Activated B cell treated with CpG ODN at 0.5 μM for 24 hours (primary cell): ENCODE measurements at regions not wholly inside any gene's neighbourhood (a gene's known extent, or its start where the extent isn't known, plus 50 kb on each side); places are given as distances from the start of the nearest gene placed in this dataset.

Source experiments
- ATAC-seq: fragments of 200-7000 bp; cut with Tn5 transposase; one replicate; pipeline ENCODE4 v1.10.0; 2021; ENCODE audit warnings: low read depth, mild to moderate bottlenecking, moderate library complexity
- CTCF ChIA-PET: fragments of 350-600 bp; sonication (Branson Sonifier 250); formaldehyde crosslinking; loops from one replicate; lab custom pipeline; 2021; ENCODE audit warnings: antibody characterized with exemption; lab: Charles Lee
- POLR2A ChIA-PET: fragments of 350-600 bp; sonication (Branson Sonifier 250); formaldehyde crosslinking; loops from one replicate; lab custom pipeline; 2021; ENCODE audit warnings: antibody characterized with exemption; lab: Charles Lee
- DNase-seq: peaks from one replicate; pipeline ENCODE4 v3.0.0; 2022
- H3K27ac Mint-ChIP-seq: one replicate; pipeline ENCODE4 v1.8.0; 2020; ENCODE audit warnings: mixed read lengths
- H3K27me3 Mint-ChIP-seq: one replicate; pipeline ENCODE4 v1.8.0; 2021; ENCODE audit warnings: mixed read lengths
- H3K36me3 Mint-ChIP-seq: one replicate; pipeline ENCODE4 v1.8.0; 2021; ENCODE audit warnings: low read depth, mixed read lengths
- H3K4me1 Mint-ChIP-seq: one replicate; pipeline ENCODE4 v1.8.0; 2021; ENCODE audit warnings: mixed read lengths
- H3K4me3 Mint-ChIP-seq: one replicate; pipeline ENCODE4 v1.8.0; 2020; ENCODE audit warnings: mild to moderate bottlenecking, mixed read lengths
- H3K9me3 Mint-ChIP-seq: one replicate; pipeline ENCODE4 v1.8.0; 2020; ENCODE audit warnings: mixed read lengths
- intact Hi-C: fragments of 100-400 bp; cut with micrococcal nuclease; formaldehyde crosslinking; loops from one replicate; pipeline ENCODE4 v1.15.1; 2024
- TF ChIP-seq, protein P1 (sequence below): fragments of 200-600 bp; IDR thresholded peaks from one replicate; pipeline ENCODE4 v1.8.0; 2022; ENCODE audit warnings: antibody characterized with exemption, mild to moderate bottlenecking

DNA sequence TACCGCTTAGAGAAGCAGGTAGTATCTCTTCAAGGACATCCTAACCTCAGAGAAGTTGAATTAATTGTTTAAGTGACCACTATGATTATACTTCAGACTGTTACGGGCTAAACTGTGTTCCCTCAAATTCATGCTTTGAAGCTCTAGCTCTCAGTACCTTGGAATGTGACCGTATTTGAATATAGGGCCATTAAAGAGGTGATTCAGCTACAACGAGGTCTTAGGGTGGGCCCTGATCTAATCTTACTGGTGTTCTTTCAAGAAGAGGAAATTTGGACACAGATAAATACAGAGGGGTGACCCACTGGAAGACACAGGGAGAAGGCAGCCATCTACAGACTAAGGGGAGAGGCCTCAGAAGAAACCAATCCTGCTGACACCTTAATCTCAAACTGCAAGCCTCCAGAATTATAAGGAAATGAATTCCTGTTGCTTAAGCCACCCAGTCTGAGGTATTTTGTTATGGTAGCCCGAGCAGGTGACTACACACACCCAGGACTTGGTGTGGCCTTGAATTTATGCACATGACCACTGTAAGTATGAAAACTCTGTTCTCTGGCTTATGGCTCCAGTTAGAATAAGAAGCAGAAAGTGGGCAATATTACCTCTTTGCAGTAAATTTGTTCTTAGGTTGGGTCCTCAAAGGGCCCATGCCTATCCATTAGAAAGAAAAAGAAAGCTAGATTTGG, 249.1 kb downstream of the DHX35 start:
- DNase-seq = no peak
- Mint-ChIP-seq H3K4me3 (no peak overlapping the region), H3K36me3 (no peaks in the 10 kb centered on the region), H3K4me1 (no peaks in the 10 kb centered on the region), H3K9me3 (no peaks in the 10 kb centered on the region), H3K27me3 (peaks cover 9% of the 10 kb centered on the region), H3K27ac (no peak overlapping the region)
- POLR2A ChIA-PET = no interaction called here
- intact Hi-C loops = no loop called here
- TF ChIP-seq, protein P1, sequence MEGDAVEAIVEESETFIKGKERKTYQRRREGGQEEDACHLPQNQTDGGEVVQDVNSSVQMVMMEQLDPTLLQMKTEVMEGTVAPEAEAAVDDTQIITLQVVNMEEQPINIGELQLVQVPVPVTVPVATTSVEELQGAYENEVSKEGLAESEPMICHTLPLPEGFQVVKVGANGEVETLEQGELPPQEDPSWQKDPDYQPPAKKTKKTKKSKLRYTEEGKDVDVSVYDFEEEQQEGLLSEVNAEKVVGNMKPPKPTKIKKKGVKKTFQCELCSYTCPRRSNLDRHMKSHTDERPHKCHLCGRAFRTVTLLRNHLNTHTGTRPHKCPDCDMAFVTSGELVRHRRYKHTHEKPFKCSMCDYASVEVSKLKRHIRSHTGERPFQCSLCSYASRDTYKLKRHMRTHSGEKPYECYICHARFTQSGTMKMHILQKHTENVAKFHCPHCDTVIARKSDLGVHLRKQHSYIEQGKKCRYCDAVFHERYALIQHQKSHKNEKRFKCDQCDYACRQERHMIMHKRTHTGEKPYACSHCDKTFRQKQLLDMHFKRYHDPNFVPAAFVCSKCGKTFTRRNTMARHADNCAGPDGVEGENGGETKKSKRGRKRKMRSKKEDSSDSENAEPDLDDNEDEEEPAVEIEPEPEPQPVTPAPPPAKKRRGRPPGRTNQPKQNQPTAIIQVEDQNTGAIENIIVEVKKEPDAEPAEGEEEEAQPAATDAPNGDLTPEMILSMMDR = no peak
- CTCF ChIA-PET = no interaction called here
- no peak for ATAC-seq

DNA sequence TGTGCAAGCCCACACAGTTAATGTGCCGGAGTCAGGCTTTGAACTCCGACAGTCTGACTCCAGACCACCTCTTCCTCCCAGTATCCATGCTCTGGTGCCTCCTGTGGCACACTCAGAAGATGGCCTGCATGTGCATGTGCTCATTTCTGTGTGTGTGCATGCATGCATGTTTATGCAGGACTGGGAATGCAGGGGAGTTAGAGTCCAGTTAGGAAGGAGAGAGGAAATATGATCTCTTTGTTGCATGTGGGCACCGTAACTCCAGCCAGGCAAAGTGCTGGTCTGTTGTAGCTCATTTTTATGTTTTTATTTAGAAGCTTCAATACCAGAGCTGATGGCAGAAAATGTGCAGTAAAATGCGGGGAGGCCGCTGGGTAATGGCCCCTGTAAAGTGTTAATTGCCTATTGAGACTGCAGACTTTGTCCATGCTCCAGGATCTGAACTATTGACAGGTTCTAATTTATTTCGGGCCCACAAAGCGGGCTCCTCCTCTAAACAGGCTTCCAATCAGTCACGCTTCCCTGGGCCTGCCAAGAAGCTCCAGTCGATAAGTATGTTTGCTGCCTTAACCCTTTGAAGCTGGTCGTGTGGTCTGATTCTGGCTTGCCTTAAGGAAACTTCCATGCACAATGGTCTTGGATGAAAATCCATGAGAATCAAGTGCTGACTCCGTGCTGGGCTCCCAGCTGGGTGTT, 248.3 kb downstream of the DHX35 start:
- no peak for DNase-seq
- no peak overlapping the region for H3K27ac Mint-ChIP-seq
- H3K4me1 Mint-ChIP-seq = no peaks in the 10 kb centered on the region
- no peaks in the 10 kb centered on the region for H3K36me3 Mint-ChIP-seq
- H3K4me3 Mint-ChIP-seq = no peak overlapping the region
- no peak for ATAC-seq
- H3K27me3 Mint-ChIP-seq = peaks cover 6% of the 10 kb centered on the region
- ChIA-PET CTCF (no interaction called here), POLR2A (no interaction called here)
- H3K9me3 Mint-ChIP-seq = no peaks in the 10 kb centered on the region
- TF ChIP-seq, protein P1 = no peak
- intact Hi-C loops = no loop called here

DNA sequence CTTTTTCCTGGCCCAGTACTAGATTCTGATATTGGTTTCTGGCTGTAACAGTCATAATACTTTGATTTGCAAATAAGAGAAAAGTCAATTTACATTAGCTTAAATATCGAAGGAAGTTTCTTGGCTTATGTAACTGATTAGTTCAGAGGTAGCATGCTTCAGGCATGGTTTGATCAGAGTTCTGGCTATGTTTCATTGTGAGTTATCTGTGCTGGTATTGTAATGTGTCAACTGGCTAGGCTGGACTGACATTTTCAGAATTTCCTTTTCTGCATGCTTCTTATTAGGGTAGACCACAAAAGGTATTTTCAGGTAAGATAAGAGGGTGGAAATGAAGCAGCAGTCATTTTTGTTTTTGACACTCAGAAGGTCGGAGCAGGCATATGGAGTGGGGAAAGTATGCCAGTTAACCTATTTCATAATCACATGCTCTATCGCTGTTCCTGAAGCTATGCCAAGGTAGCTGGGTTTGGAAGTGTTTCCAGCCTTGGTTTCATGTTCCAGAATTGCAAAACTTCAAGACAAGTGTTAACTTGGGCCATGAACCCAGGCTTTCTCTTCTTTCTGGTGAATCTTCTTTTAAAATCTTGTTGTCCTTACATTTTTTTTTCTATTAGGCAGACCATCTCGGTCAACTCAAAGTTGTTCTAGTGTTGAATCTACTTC, 244.9 kb downstream of the DHX35 start:
- TF ChIP-seq, protein P1 = no peak
- Mint-ChIP-seq H3K27ac (no peak overlapping the region), H3K4me1 (no peaks in the 10 kb centered on the region), H3K4me3 (no peak overlapping the region), H3K36me3 (no peaks in the 10 kb centered on the region), H3K27me3 (peaks cover 4% of the 10 kb centered on the region), H3K9me3 (no peaks in the 10 kb centered on the region)
- intact Hi-C loops = no loop called here
- no peak for ATAC-seq
- POLR2A ChIA-PET = no interaction called here
- CTCF ChIA-PET = no interaction called here
- no peak for DNase-seq

DNA sequence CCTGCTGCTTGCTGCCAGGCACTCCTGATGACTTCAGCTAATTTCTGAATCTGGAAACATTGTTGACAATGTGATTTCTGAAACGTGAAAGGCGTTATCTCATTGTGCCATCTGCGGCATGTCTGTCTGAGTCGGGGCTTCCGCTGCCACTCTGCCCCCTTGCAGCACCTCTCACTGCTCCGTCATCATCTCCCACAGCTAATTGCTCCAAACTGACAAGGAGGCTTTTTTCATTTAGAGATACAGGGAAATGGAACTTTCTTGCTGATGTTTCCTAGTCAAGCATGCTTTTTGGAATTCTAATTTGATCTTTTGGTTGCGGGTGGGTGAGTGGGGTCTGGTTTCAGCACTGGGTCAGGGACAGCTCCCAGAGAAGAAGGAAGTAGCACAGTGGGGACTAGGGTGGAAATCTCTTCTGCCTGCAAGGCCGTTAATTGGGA, 233.5 kb downstream of the DHX35 start:
- POLR2A ChIA-PET = no interaction called here
- Mint-ChIP-seq H3K4me3 (no peak overlapping the region), H3K27me3 (peaks cover 20% of the 10 kb centered on the region), H3K9me3 (peaks cover 2% of the 10 kb centered on the region), H3K27ac (no peak overlapping the region), H3K36me3 (no peaks in the 10 kb centered on the region), H3K4me1 (no peaks in the 10 kb centered on the region)
- TF ChIP-seq, protein P1 = no peak
- CTCF ChIA-PET = no interaction called here
- ATAC-seq = no peak
- intact Hi-C loops = no loop called here
- DNase-seq = no peak
